NCI-H2227 (cell line): ENCODE measurements at regions not wholly inside any gene's neighbourhood (a gene's known extent, or its start where the extent isn't known, plus 50 kb on each side); places are given as distances from the start of the nearest gene placed in this dataset.
"Not testable (repeated sequence)": the region's sequence is repeated elsewhere in the genome, so short reads cannot be mapped to it uniquely, and the experiment has no call there.

Source experiments
- DNase-seq: peaks from one replicate; lab custom pipeline; 2025; ENCODE audit not compliant: unreplicated experiment; lab: John Stamatoyannopoulos, UW

GRCh38 chr22:25348996-25349395 is 129.6 kb downstream of the CRYBB2 start:
- not testable (repeated sequence) for DNase-seq

- DNase-seq, result no peak
Observed at GRCh38 chr22:25350551-25350971, 131.1 kb downstream of the CRYBB2 start.

- no peak for DNase-seq
Observed at GRCh38 chr22:25351631-25352293, 132.3 kb downstream of the CRYBB2 start.

- no peak for DNase-seq
Observed at GRCh38 chr22:25352294-25352680, 132.8 kb downstream of the CRYBB2 start.

- DNase-seq, result no peak
Observed at GRCh38 chr22:25353516-25354445, 134.3 kb downstream of the CRYBB2 start.

GRCh38 chr22:25354456-25354855 is 135.0 kb downstream of the CRYBB2 start:
- no peak for DNase-seq

GRCh38 chr22:25357132-25357455 is 137.7 kb downstream of the CRYBB2 start:
- no peak for DNase-seq

- DNase-seq, result no peak
Observed at GRCh38 chr22:25357606-25358420, 138.4 kb downstream of the CRYBB2 start.

- DNase-seq, result no peak
Observed at GRCh38 chr22:25358421-25359170, 139.2 kb downstream of the CRYBB2 start.

- no peak for DNase-seq
Observed at GRCh38 chr22:25359601-25360261, 140.3 kb downstream of the CRYBB2 start.

GRCh38 chr22:25360411-25360810 is 141.0 kb downstream of the CRYBB2 start:
- no peak for DNase-seq

GRCh38 chr22:25360891-25361645 is 141.6 kb downstream of the CRYBB2 start:
- no peak for DNase-seq

GRCh38 chr22:25361899-25362214 is 142.4 kb downstream of the CRYBB2 start:
- no peak for DNase-seq

- DNase-seq, result peak; percentile 53
Observed at GRCh38 chr22:25362215-25362882, 142.9 kb downstream of the CRYBB2 start.

- DNase-seq, result no peak
Observed at GRCh38 chr22:25362883-25363240, 143.4 kb downstream of the CRYBB2 start.

GRCh38 chr22:25363474-25363873 is 144.0 kb downstream of the CRYBB2 start:
- no peak for DNase-seq

- no peak for DNase-seq
Observed at GRCh38 chr22:25364281-25364680, 144.8 kb downstream of the CRYBB2 start.

- DNase-seq, result no peak
Observed at GRCh38 chr22:25364736-25365241, 145.3 kb downstream of the CRYBB2 start.
